ENCODE measurements at regions not wholly inside any gene's neighbourhood (a gene's known extent, or its start where the extent isn't known, plus 50 kb on each side); places are given as distances from the start of the nearest gene placed in this dataset.

GRCh38 chr3:139755551-139755950 lies 77.8 kb upstream of the NMNAT3 start:
- ChIA-PET POLR2A (no interaction called here), CTCF (no interaction called here)
- no peak overlapping the region for H2AFZ ChIP-seq (ENCODE audit: insufficient read depth, low read depth, low read length, poor library complexity, severe bottlenecking)
- Mint-ChIP-seq H3K4me3 (no peak overlapping the region), H3K9me3 (ENCODE audit: insufficient read depth) (peaks cover 3% of the 10 kb centered on the region), H3K4me1 (no peaks in the 10 kb centered on the region), H3K27me3 (no peaks in the 10 kb centered on the region), H3K27ac (no peak overlapping the region)
- TF ChIP-seq CTCF (IDR thresholded peaks at IDR 0.05), result no peak
- no peak for TF ChIP-seq EZH2 (IDR thresholded peaks at IDR 0.05; ENCODE audit: borderline replicate concordance, insufficient read depth, low read depth, low read length, poor library complexity, severe bottlenecking)
- no peak overlapping the region for H3K4me2 ChIP-seq (replicated peaks; ENCODE audit: low read depth, low read length, poor library complexity, severe bottlenecking)
- no peaks in the 10 kb centered on the region for H3K4me1 ChIP-seq (ENCODE audit: control insufficient read depth in 2 of 2, insufficient read depth in 2 of 2, low read length in 2 of 2)
- H4K20me1 ChIP-seq (ENCODE audit: control insufficient read depth, insufficient read depth, low read length, poor library complexity, severe bottlenecking), result no peaks in the 10 kb centered on the region
- no peak for DNase-seq
- H3K9me3 ChIP-seq (ENCODE audit: control extremely low read depth in 1 of 3, control insufficient read depth in 2 of 3, insufficient read depth in 1 of 3, low read length in 2 of 3), result peaks cover 0 to 2% (median 2%) of the 10 kb centered on the region in 3 donors
- no peak overlapping the region for H3K9ac ChIP-seq (ENCODE audit: low read length)
- ATAC-seq (ENCODE audit: low read depth), result no peak
- H3K36me3 ChIP-seq (replicated peaks in 1 of 2; ENCODE audit: control extremely low read depth in 1 of 2, control insufficient read depth in 1 of 2, extremely low read depth in 1 of 2, insufficient read depth in 2 of 2, low read length in 1 of 2), result no peaks in the 10 kb centered on the region
- H3K27ac ChIP-seq (ENCODE audit: low read length in 2 of 2), result no peak overlapping the region
- intact Hi-C loops (cut with micrococcal nuclease), result no loop called here
- no peaks in the 10 kb centered on the region for H3K79me2 ChIP-seq (ENCODE audit: control insufficient read depth, insufficient read depth, low read length)
- no peak overlapping the region for H3K4me3 ChIP-seq (ENCODE audit: control extremely low read depth in 1 of 5, extremely low read depth in 1 of 5, insufficient read depth in 1 of 5, low read depth in 2 of 5, low read length in 4 of 5)
- H3K27me3 ChIP-seq (replicated peaks in 1 of 4; ENCODE audit: control extremely low read depth in 1 of 4, control insufficient read depth in 3 of 4, insufficient read depth in 4 of 4, low read length in 3 of 4), result no peaks in the 10 kb centered on the region
- WGBS (ENCODE audit: insufficient coverage), result 82% methylated on average over 1 of the region's 3 CpGs

GRCh38 chr3:139751789-139752188 lies 74.0 kb upstream of the NMNAT3 start:
- Histone ChIP-seq H3K4me2 (replicated peaks; ENCODE audit: low read depth, low read length, poor library complexity, severe bottlenecking) (no peak overlapping the region), H3K9me3 (ENCODE audit: control extremely low read depth in 1 of 3, control insufficient read depth in 2 of 3, insufficient read depth in 1 of 3, low read length in 2 of 3) (peaks cover 0 to 6% (median 3%) of the 10 kb centered on the region in 3 donors), H3K9ac (ENCODE audit: low read length) (no peak overlapping the region), H3K4me3 (ENCODE audit: control extremely low read depth in 1 of 5, extremely low read depth in 1 of 5, insufficient read depth in 1 of 5, low read depth in 2 of 5, low read length in 4 of 5) (no peak overlapping the region), H3K4me1 (ENCODE audit: control insufficient read depth in 2 of 2, insufficient read depth in 2 of 2, low read length in 2 of 2) (no peaks in the 10 kb centered on the region), H2AFZ (ENCODE audit: insufficient read depth, low read depth, low read length, poor library complexity, severe bottlenecking) (no peak overlapping the region), H3K27ac (ENCODE audit: low read length in 2 of 2) (no peak overlapping the region), H3K36me3 (replicated peaks in 1 of 2; ENCODE audit: control extremely low read depth in 1 of 2, control insufficient read depth in 1 of 2, extremely low read depth in 1 of 2, insufficient read depth in 2 of 2, low read length in 1 of 2) (no peaks in the 10 kb centered on the region), H4K20me1 (ENCODE audit: control insufficient read depth, insufficient read depth, low read length, poor library complexity, severe bottlenecking) (no peaks in the 10 kb centered on the region), H3K27me3 (replicated peaks in 1 of 4; ENCODE audit: control extremely low read depth in 1 of 4, control insufficient read depth in 3 of 4, insufficient read depth in 4 of 4, low read length in 3 of 4) (no peaks in the 10 kb centered on the region), H3K79me2 (ENCODE audit: control insufficient read depth, insufficient read depth, low read length) (no peaks in the 10 kb centered on the region)
- DNase-seq (no peak), ATAC-seq (ENCODE audit: low read depth) (no peak)
- Mint-ChIP-seq H3K9me3 (ENCODE audit: insufficient read depth) (peaks cover 3% of the 10 kb centered on the region), H3K4me3 (no peak overlapping the region), H3K27ac (no peak overlapping the region), H3K27me3 (no peaks in the 10 kb centered on the region), H3K4me1 (no peaks in the 10 kb centered on the region)
- POLR2A ChIA-PET, result no interaction called here
- intact Hi-C loops (cut with micrococcal nuclease), result no loop called here
- TF ChIP-seq EZH2 (IDR thresholded peaks at IDR 0.05; ENCODE audit: borderline replicate concordance, insufficient read depth, low read depth, low read length, poor library complexity, severe bottlenecking) (no peak), CTCF (IDR thresholded peaks at IDR 0.05) (no peak)
- CTCF ChIA-PET, result no interaction called here
- 89% methylated on average over 1 of the region's 2 CpGs for WGBS (ENCODE audit: insufficient coverage)
